ENCODE measurements at regions not wholly inside any gene's neighbourhood (a gene's known extent, or its start where the extent isn't known, plus 50 kb on each side); places are given as distances from the start of the nearest gene placed in this dataset.

- Histone ChIP-seq H3K27me3 (no peaks in the 10 kb centered on the region), H3K4me3 (no peak overlapping the region), H3K4me1 (peaks cover 0 to 51% of the 10 kb centered on the region in 2 donors), H3K36me3 (no peaks in the 10 kb centered on the region), H3K27ac (peak overlapping the region; percentile 50 to 51), H3K9me3 (no peaks in the 10 kb centered on the region)
- no peak for DNase-seq (ENCODE audit: low spot score)
- no peak for TF ChIP-seq CTCF (IDR thresholded peaks at IDR 0.05)
Observed at GRCh38 chr6:14880052-14880451, 365.8 kb upstream of the JARID2 start.

GRCh38 chr6:14880677-14881076, 365.2 kb upstream of the JARID2 start:
- peak overlapping the region; percentile 50 to 51 for H3K27ac ChIP-seq
- peaks cover 0 to 51% of the 10 kb centered on the region in 2 donors for H3K4me1 ChIP-seq
- no peaks in the 10 kb centered on the region for H3K27me3 ChIP-seq
- no peaks in the 10 kb centered on the region for H3K36me3 ChIP-seq
- no peak for DNase-seq (ENCODE audit: low spot score)
- H3K9me3 ChIP-seq, result no peaks in the 10 kb centered on the region
- H3K4me3 ChIP-seq, result no peak overlapping the region
- no peak for TF ChIP-seq CTCF (IDR thresholded peaks at IDR 0.05)

- H3K4me1 ChIP-seq, result peaks cover 0 to 48% of the 10 kb centered on the region in 2 donors
- no peak overlapping the region for H3K4me3 ChIP-seq
- peak overlapping the region in 1 of 2 donors; percentile 51 for H3K27ac ChIP-seq
- H3K27me3 ChIP-seq, result no peaks in the 10 kb centered on the region
- H3K9me3 ChIP-seq, result no peaks in the 10 kb centered on the region
- no peaks in the 10 kb centered on the region for H3K36me3 ChIP-seq
- TF ChIP-seq CTCF (IDR thresholded peaks at IDR 0.05), result no peak
- no peak for DNase-seq (ENCODE audit: low spot score)
Observed at GRCh38 chr6:14881398-14881797, 364.5 kb upstream of the JARID2 start.

- Histone ChIP-seq H3K27ac (no peak overlapping the region), H3K4me3 (no peak overlapping the region), H3K4me1 (peaks cover 0 to 37% of the 10 kb centered on the region in 2 donors), H3K27me3 (no peaks in the 10 kb centered on the region), H3K9me3 (no peaks in the 10 kb centered on the region), H3K36me3 (no peaks in the 10 kb centered on the region)
- no peak for DNase-seq (ENCODE audit: low spot score)
- no peak for TF ChIP-seq CTCF (IDR thresholded peaks at IDR 0.05)
Observed at GRCh38 chr6:14882394-14883026, 363.4 kb upstream of the JARID2 start.

GRCh38 chr6:14883921-14884320, 361.9 kb upstream of the JARID2 start:
- H3K36me3 ChIP-seq, result no peaks in the 10 kb centered on the region
- no peaks in the 10 kb centered on the region for H3K27me3 ChIP-seq
- no peak for DNase-seq (ENCODE audit: low spot score)
- H3K9me3 ChIP-seq, result no peaks in the 10 kb centered on the region
- H3K4me3 ChIP-seq, result no peak overlapping the region
- H3K27ac ChIP-seq, result no peak overlapping the region
- H3K4me1 ChIP-seq, result peaks cover 0 to 39% of the 10 kb centered on the region in 2 donors
- no peak for TF ChIP-seq CTCF (IDR thresholded peaks at IDR 0.05)

- H3K27me3 ChIP-seq, result no peaks in the 10 kb centered on the region
- no peak overlapping the region for H3K4me3 ChIP-seq
- no peak overlapping the region for H3K27ac ChIP-seq
- peaks cover 0 to 32% of the 10 kb centered on the region in 2 donors for H3K4me1 ChIP-seq
- no peaks in the 10 kb centered on the region for H3K9me3 ChIP-seq
- no peaks in the 10 kb centered on the region for H3K36me3 ChIP-seq
- no peak for DNase-seq (ENCODE audit: low spot score)
- no peak for TF ChIP-seq CTCF (IDR thresholded peaks at IDR 0.05)
Observed at GRCh38 chr6:14885498-14885897, 360.4 kb upstream of the JARID2 start.

All from right atrium auricular region (tissue), 2 donors.